Mononuclear cell (primary cell): ENCODE measurements at regions not wholly inside any gene's neighbourhood (a gene's known extent, or its start where the extent isn't known, plus 50 kb on each side); places are given as distances from the start of the nearest gene placed in this dataset.
"Not testable (repeated sequence)": the region's sequence is repeated elsewhere in the genome, so short reads cannot be mapped to it uniquely, and the experiment has no call there.

Source experiments
- H3K27me3 ChIP-seq: 2 replicates; pipeline ENCODE4 v1.6.0; 2011; ENCODE audit warnings: low read length, control low read depth; ENCODE audit not compliant: insufficient read depth
- H3K4me1 ChIP-seq: 2 replicates; pipeline ENCODE4 v1.5.1; 2011; ENCODE audit warnings: mild to moderate bottlenecking, low read length, control low read depth; ENCODE audit not compliant: insufficient read depth
- H3K4me3 ChIP-seq: 2 replicates; pipeline ENCODE4 v1.5.1; 2011; ENCODE audit warnings: mild to moderate bottlenecking, low read length, moderate library complexity
- H3K9me3 ChIP-seq: 2 replicates; pipeline ENCODE4 v1.5.1; 2011; ENCODE audit warnings: low read depth, mild to moderate bottlenecking, control low read depth, low read length

- peaks cover 10% of the 10 kb centered on the region for H3K4me1 ChIP-seq
- not testable (repeated sequence) for H3K27me3 ChIP-seq, H3K9me3 ChIP-seq, H3K4me3 ChIP-seq
Observed at GRCh38 chr6:148643208-148643607, 103.6 kb upstream of the UST start.

DNA sequence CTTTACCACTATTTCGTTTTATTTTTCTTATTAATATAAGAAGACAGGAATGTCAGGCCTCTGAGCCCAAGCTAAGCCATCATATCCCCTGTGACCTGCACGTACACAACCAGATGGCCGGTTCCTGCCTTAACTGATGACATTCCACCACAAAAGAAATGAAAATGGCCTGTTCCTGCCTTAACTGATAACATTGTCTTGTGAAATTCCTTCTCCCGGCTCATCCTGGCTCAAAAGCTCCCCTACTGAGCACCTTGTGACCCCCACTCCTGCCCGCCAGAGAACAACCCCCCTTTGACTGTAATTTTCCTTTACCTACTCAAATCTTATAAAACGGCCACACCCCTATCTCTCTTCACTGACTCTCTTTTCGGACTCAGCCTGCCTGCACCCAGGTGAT is 101.8 kb upstream of the UST start:
- peaks cover 26% of the 10 kb centered on the region for H3K4me1 ChIP-seq
- H3K4me3 ChIP-seq, H3K27me3 ChIP-seq, H3K9me3 ChIP-seq: not testable (repeated sequence)

DNA sequence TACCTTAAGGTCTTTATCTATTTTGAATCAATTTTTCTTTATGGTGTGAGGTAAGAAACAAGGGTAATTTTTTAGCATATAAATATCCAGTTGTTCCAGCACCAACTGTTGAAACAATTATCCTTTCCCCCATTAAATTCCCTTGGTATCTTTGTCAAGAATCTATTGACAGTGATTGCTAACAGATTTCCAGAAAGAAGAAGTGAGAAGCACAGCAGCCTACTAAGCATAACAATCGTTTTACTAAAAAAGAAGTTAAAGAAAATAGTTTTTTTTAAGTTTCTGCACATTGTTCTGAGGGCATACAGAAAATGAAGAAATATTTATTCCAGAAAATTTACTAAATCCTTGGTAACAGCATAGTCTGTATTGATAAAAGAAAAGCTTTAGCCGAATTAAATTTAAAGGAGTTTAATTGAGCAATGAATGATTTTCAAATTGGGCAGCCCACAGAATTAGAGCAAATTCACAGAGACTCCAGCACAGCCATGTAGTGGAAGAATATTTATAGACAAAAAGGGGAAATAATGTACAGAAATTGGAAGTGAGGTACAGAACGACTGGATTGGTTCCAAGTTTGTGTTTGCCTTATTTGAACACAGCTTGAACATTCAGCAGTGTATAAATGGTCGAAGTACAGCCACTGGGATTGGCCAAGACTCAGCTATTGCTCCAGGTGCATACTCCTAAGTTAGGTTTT is 97.9 kb upstream of the UST start:
- Histone ChIP-seq H3K27me3 (no peaks in the 10 kb centered on the region), H3K4me3 (no peak overlapping the region), H3K9me3 (peaks cover 4% of the 10 kb centered on the region), H3K4me1 (peaks cover 29% of the 10 kb centered on the region)

DNA sequence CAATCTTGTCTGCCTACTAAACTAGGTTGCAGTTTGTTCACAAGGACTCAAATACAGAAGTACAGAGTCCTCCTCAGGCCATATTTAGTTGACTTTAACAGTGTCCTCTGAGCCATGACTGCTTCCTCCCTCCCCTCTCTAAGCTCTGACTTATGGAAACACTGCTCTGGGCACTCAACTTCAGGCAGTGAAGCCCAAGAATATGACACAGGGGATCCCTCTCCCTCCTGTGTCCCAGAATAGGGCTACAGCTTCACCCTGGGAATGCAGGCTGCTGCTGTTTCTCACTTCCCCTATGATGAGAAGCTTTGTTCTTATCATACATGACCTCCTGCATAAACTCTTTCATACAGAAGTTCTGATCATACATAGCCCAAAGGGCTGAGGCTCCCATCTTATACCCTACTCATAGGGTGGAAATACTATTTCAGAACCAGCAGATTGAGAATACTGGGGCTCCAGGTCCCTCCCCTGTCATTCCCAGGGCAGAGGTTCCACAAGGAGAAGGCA is 97.3 kb upstream of the UST start:
- no peaks in the 10 kb centered on the region for H3K27me3 ChIP-seq
- H3K9me3 ChIP-seq, result peaks cover 4% of the 10 kb centered on the region
- no peak overlapping the region for H3K4me3 ChIP-seq
- peaks cover 29% of the 10 kb centered on the region for H3K4me1 ChIP-seq

DNA sequence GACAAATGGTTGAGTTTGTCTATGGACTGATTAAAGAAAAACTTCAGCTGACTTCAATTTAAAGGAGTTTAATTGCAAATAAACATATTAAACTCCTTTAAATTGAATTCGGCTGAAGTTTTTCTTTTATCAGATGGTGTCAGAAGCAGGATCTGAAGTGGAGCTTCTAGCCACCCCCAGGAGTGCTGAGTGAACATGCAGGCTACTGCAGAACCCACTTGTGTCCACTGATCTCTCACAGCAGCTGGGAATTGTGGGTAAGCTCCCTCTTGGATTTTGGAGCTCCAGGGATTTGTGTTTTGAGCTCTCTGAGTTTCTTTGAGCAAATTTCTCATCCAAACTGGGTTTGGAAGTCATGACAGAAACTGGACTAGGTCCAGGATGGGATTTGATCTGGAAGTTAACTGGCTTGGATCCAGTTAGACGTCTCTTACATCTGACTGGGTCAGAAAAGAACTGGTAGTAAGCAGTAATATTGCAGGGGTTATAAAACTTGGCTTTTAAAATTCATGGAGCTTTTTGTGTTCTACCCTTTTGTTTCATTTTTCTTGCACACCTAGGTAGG is 95.8 kb upstream of the UST start:
- H3K4me1 ChIP-seq, result peaks cover 29% of the 10 kb centered on the region
- H3K27me3 ChIP-seq, result no peaks in the 10 kb centered on the region
- H3K9me3 ChIP-seq, result peaks cover 4% of the 10 kb centered on the region
- no peak overlapping the region for H3K4me3 ChIP-seq

- Histone ChIP-seq H3K27me3 (no peaks in the 10 kb centered on the region), H3K9me3 (peaks cover 4% of the 10 kb centered on the region), H3K4me1 (peaks cover 37% of the 10 kb centered on the region), H3K4me3 (no peak overlapping the region)
Observed at GRCh38 chr6:148652205-148652604, 94.6 kb upstream of the UST start.

GRCh38 chr6:148653138-148653776 is 93.6 kb upstream of the UST start:
- H3K9me3 ChIP-seq, result peaks cover 4% of the 10 kb centered on the region
- H3K4me1 ChIP-seq, result peaks cover 37% of the 10 kb centered on the region
- H3K4me3 ChIP-seq, result no peak overlapping the region
- no peaks in the 10 kb centered on the region for H3K27me3 ChIP-seq

DNA sequence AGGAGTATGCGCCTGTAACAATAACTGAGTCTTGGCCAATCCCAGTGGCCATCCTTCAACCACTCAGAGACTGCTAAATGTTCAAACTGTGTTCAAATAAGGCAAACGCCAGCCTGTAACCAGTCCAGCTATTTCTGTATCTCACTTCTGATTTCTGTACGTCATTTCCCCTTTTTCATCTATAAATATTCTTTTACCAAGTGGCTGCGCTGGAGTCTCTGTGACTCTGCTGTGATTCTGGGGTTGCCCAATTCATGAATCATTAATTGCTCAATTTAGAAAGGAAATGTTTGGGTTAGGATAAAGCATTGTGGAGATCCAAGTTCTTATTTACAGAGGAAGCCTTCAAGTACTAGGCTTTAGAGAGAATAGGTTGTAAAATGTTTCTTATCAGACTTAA is 89.8 kb upstream of the UST start:
- Histone ChIP-seq H3K9me3 (peaks cover 4% of the 10 kb centered on the region), H3K4me1 (peaks cover 17% of the 10 kb centered on the region), H3K4me3 (no peak overlapping the region)

DNA sequence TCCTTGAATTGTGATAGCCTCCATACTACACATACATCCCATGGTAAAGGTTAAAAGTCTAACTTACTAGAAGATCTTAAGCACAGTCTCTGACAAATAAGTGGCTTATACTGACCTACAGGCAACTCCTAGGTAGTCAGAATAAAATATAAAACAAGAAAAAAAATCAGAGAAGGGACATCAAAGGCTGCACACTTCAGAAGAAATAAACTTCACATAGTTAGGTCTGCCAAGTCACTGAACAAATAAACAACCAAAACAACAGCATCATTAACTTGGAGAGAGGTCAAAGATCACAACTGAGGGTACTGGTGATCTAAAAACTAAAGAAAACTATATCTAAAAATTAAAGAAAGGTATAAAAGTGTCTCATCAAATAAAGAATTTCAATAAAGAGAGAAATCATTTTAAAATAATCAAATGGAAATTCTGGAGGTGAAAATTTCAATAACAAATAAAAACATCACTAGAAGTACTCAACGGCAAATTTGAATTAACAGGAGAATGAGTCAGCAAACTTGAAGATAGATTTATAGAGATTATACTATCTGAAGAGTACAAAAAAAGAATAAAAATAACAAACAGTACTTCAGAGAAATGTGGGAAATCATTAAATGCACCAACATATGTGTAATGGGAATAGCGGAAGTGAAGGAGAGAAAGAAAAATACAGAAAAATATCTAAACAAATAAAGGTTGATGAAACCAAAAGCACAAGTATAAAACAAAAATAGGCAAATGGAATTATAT is 88.0 kb upstream of the UST start:
- no peaks in the 10 kb centered on the region for H3K9me3 ChIP-seq
- no peaks in the 10 kb centered on the region for H3K27me3 ChIP-seq
- peaks cover 17% of the 10 kb centered on the region for H3K4me1 ChIP-seq
- no peak overlapping the region for H3K4me3 ChIP-seq

More for the DNA sequence above, 89.8 kb upstream of the UST start:
- H3K27me3 ChIP-seq, result no peaks in the 10 kb centered on the region

DNA sequence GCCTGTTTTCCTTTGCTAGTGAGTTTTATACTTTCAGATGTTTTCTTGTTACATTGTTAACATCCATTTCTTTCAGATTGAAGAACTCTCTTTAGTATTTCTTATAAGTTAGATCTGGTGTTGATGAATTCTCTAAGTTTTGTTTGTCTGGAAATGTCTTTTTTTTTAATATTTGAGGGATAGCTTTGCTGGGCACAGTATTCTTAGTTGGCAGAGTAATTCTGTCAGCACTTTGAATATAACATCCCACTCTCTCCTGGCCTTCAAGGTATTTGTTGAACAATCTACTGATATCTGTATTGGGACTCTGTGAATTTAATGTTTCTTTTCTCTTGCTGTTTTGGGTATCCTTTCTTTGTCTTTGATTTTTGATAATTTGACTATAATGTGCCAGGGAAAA is 79.4 kb upstream of the UST start:
- Histone ChIP-seq H3K27me3 (no peaks in the 10 kb centered on the region), H3K4me1 (no peaks in the 10 kb centered on the region), H3K4me3 (no peak overlapping the region), H3K9me3 (peaks cover 34% of the 10 kb centered on the region)

DNA sequence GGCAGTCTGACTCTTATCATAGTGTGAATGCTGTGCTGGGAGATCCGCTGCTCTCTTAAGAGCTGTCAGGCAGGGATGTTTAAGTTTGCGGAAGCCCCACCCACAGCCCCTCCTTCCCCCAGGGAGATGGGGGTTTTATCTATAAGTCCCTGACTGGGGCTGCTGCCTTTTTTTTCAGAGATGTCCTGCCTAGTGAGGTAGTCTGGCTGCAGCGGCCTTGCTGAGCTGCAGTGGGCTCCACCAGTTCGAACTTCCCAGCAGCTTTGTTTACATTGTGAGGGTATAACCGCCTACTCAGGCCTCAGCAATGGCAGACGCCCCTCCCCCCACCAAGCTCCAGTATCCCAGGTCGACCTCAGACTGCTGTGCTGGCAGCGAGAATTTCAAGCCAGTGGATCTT is 75.7 kb upstream of the UST start:
- H3K9me3 ChIP-seq, result peaks cover 39% of the 10 kb centered on the region
- H3K4me1 ChIP-seq, result peaks cover 8% of the 10 kb centered on the region
- H3K4me3 ChIP-seq, result no peak overlapping the region
- no peaks in the 10 kb centered on the region for H3K27me3 ChIP-seq

DNA sequence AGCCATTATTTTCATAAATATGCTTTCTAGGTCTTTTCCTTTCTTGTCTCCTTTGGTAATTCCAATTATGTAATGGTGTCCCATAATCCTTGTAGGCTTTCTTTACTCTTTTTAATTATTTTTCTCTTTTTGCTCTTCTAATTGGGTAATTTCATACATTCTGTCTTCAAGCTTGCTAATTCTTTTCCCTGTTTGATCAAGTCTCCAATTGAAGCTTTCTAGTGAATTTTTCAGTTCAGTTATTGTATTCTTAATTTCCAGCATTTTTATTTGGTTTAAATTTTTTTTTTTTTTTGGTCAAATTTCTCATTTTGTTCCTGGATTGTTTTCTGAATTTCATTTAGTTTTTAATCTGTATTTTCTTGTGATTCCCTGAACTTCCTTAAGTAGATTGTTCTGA is 74.9 kb upstream of the UST start:
- no peak overlapping the region for H3K4me3 ChIP-seq
- H3K27me3 ChIP-seq, result no peaks in the 10 kb centered on the region
- peaks cover 30% of the 10 kb centered on the region for H3K9me3 ChIP-seq
- peaks cover 9% of the 10 kb centered on the region for H3K4me1 ChIP-seq

DNA sequence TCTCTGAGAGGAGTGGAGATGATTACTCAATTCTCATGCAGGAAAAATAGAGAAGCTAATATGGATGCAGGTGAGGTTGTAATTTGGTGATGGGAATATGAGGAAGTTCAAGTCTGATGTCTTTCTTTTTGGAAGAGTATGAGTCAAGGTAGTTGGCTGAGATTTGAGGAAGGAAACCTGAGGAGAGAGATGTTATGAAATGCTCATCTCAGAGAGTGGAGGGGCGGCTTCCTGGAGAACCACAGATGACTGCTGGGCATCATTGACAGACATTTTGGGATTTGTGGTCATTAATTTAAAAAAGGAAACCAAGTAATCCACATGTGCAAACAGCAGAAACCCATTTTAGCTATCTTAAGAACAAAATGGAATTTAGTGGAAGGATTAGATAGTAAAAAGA is 72.5 kb upstream of the UST start:
- H3K4me1 ChIP-seq, result peaks cover 32% of the 10 kb centered on the region
- no peaks in the 10 kb centered on the region for H3K27me3 ChIP-seq
- no peak overlapping the region for H3K4me3 ChIP-seq
- H3K9me3 ChIP-seq, result peaks cover 16% of the 10 kb centered on the region

- Histone ChIP-seq H3K27me3 (no peaks in the 10 kb centered on the region), H3K9me3 (peaks cover 1% of the 10 kb centered on the region), H3K4me3 (no peak overlapping the region), H3K4me1 (peaks cover 43% of the 10 kb centered on the region)
Observed at GRCh38 chr6:148677594-148678476, 69.0 kb upstream of the UST start.
